GM12891 (cell line): ENCODE measurements at regions not wholly inside any gene's neighbourhood (a gene's known extent, or its start where the extent isn't known, plus 50 kb on each side); places are given as distances from the start of the nearest gene placed in this dataset.

Source experiments
- DNase-seq: peaks from one replicate; pipeline ENCODE4 v3.0.0; 2011; ENCODE audit warnings: low spot score; ENCODE audit not compliant: insufficient read length
- FAIRE-seq: peaks from 2 replicates; lab custom pipeline; 2011; peaks lifted over from hg19 to GRCh38; lab: Jason Lieb, UNC
- PAX5 ChIP-seq: IDR thresholded peaks from 2 replicates; pipeline ENCODE4 v1.6.1; 2011; ENCODE audit warnings: low read length, moderate library complexity, mild to moderate bottlenecking; ENCODE audit not compliant: insufficient read depth, severe bottlenecking
- POLR2A ChIP-seq: IDR thresholded peaks from 2 replicates; pipeline ENCODE4 v1.6.1; 2011; ENCODE audit warnings: low read depth, low read length, control low read depth
- POLR2AphosphoS5 ChIP-seq: IDR thresholded peaks from 2 replicates; pipeline ENCODE4 v1.6.1; 2011; ENCODE audit warnings: low read depth, low read length, control low read depth
- POU2F2 ChIP-seq: IDR thresholded peaks from 2 replicates; pipeline ENCODE4 v1.6.1; 2011; ENCODE audit warnings: low read depth, mild to moderate bottlenecking, control low read depth, low read length, moderate library complexity
- SPI1 ChIP-seq: IDR thresholded peaks from 2 replicates; pipeline ENCODE4 v1.6.1; 2011; ENCODE audit warnings: low read depth, low read length, control low read depth
- TAF1 ChIP-seq: IDR thresholded peaks from 2 replicates; pipeline ENCODE4 v1.6.1; 2011; ENCODE audit warnings: low read depth, low read length, control low read depth

- FAIRE-seq, result no peak
- TF ChIP-seq POLR2A, result no peak
- TF ChIP-seq PAX5, result no peak
- TF ChIP-seq POU2F2, result no peak
- TF ChIP-seq TAF1, result no peak
- no peak for TF ChIP-seq SPI1
- no peak for TF ChIP-seq POLR2AphosphoS5
Observed at GRCh38 chr5:23024470-23024869, 171.3 kb upstream of the CDH12 start.

DNA sequence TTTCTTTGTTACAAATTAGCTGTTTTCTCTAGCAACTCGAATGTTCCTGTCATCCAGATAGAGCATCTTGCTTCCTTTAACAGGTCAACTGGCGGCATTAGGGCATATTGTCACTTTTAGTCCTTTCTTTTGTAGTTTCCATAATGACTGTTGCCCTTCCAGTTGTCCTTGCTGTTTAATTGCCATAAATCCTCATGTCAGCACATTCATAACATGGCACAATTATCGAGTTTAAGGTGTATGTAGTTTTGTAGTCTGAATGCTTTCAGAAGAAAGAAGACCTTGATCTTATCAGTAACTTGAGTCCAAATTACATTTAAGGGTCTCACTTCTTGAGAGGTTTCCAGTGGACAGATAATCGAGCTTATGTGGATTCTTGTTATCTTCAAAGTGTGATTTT lies 161.7 kb upstream of the CDH12 start:
- DNase-seq, result no peak
- FAIRE-seq, result no peak

More at GRCh38 chr5:23024470-23024869, 171.3 kb upstream of the CDH12 start:
- no peak for DNase-seq

DNA sequence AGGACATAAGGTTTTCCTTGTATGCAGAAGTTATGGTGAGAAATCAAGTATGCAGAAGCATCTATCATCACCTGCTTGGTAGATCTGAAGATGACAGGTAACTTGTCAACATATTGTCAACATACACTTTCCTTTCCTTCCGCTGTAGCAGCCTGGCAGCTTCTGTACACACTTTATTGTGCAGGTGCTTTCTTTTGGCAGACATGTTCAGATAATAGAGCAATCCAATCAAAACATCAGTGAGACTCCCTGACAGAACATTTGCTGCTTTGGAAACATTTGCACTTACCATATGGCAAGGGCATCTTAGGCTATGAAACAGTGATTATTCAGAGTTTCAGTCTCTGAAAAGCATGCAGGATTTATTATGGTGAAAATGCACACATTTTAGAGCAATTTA lies 161.1 kb upstream of the CDH12 start:
- TF ChIP-seq POLR2A, result no peak
- TF ChIP-seq PAX5, result no peak
- TF ChIP-seq TAF1, result no peak
- TF ChIP-seq POLR2AphosphoS5, result no peak
- TF ChIP-seq SPI1, result no peak
- TF ChIP-seq POU2F2, result no peak
- no peak for FAIRE-seq
- no peak for DNase-seq

More for the DNA sequence above, 161.7 kb upstream of the CDH12 start:
- TF ChIP-seq SPI1 (no peak), POLR2AphosphoS5 (no peak)

- FAIRE-seq (no peak), DNase-seq (no peak)
- TF ChIP-seq POLR2A (no peak), PAX5 (no peak), SPI1 (no peak), TAF1 (no peak), POU2F2 (no peak), POLR2AphosphoS5 (no peak)
Observed at GRCh38 chr5:23013395-23013998, 160.4 kb upstream of the CDH12 start.

GRCh38 chr5:23012842-23013241 lies 159.7 kb upstream of the CDH12 start:
- TF ChIP-seq PAX5 (no peak), SPI1 (no peak), TAF1 (no peak), POLR2A (no peak), POLR2AphosphoS5 (no peak), POU2F2 (no peak)
- FAIRE-seq (no peak), DNase-seq (no peak)

GRCh38 chr5:23007762-23008161 lies 154.6 kb upstream of the CDH12 start:
- FAIRE-seq, result no peak
- no peak for DNase-seq
- TF ChIP-seq POLR2AphosphoS5 (no peak), POLR2A (no peak), SPI1 (no peak), TAF1 (no peak), POU2F2 (no peak), PAX5 (no peak)

- TF ChIP-seq POLR2A (no peak), PAX5 (no peak), TAF1 (no peak)
- FAIRE-seq, result no peak
- no peak for DNase-seq
Observed at GRCh38 chr5:23007236-23007635, 154.1 kb upstream of the CDH12 start.

DNA sequence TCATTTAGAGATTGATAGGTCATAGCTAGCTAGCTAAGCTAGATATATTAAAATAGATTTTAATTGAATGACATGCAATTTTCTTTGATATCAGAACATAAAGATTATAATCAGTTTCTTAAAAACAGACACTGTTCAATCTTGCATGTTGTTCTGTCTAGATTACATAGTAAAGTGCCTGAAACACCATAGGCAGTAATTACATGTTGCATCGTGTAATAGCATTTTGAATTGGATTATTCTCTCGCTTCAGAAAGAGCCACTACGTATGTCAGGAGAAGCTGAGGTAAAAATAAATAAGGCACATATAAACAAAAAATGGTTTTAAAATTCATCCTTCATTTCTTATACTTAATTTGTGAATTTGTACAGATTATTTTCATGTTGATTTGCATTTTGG lies 148.0 kb upstream of the CDH12 start:
- no peak for FAIRE-seq
- TF ChIP-seq SPI1 (no peak), PAX5 (no peak), TAF1 (no peak), POU2F2 (no peak), POLR2A (no peak), POLR2AphosphoS5 (no peak)
- no peak for DNase-seq

DNA sequence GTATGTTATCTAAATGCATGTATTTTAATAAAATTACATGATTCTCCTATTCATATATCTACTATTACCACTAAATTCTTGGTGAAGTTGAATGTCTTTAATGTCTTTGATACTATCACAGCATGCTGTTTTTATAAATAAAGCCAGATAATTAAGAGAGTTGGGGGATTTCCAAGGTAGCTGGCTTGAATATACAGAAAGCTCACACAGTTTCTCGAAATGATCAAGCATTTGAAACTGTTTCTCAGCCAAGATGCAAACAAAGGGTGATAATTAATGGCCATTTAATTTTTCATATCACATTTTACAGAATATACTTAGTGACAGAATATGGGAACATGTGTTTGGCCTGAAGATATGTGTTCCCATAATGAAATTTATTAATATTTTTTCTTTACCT lies 145.6 kb upstream of the CDH12 start:
- DNase-seq (no peak), FAIRE-seq (no peak)
- TF ChIP-seq TAF1, result no peak
- no peak for TF ChIP-seq POU2F2
- no peak for TF ChIP-seq POLR2A
- TF ChIP-seq PAX5, result no peak
- TF ChIP-seq SPI1, result no peak
- TF ChIP-seq POLR2AphosphoS5, result no peak

DNA sequence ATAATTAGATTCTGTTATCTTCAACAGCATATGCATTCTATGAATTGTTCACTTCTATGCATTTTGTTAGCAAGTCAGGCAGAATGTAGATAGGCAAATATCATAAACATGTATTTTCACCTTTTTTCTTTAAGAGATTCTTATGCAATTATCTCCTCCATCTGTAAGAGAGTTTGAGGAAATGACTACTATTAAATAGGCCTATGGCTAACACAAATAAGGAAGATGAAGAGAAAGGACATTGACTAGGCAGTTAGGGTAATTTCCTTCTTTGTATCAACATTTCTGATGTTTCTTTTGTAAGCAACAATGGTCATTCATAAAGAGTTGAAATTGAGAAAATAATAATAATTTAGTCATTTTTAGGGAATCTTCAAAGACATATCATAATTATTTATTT lies 145.2 kb upstream of the CDH12 start:
- no peak for TF ChIP-seq POLR2AphosphoS5
- TF ChIP-seq TAF1, result no peak
- no peak for TF ChIP-seq PAX5
- no peak for TF ChIP-seq POU2F2
- TF ChIP-seq SPI1, result no peak
- no peak for TF ChIP-seq POLR2A
- FAIRE-seq (no peak), DNase-seq (no peak)
